ENCODE measurements at regions not wholly inside any gene's neighbourhood (a gene's known extent, or its start where the extent isn't known, plus 50 kb on each side); places are given as distances from the start of the nearest gene placed in this dataset.

DNA sequence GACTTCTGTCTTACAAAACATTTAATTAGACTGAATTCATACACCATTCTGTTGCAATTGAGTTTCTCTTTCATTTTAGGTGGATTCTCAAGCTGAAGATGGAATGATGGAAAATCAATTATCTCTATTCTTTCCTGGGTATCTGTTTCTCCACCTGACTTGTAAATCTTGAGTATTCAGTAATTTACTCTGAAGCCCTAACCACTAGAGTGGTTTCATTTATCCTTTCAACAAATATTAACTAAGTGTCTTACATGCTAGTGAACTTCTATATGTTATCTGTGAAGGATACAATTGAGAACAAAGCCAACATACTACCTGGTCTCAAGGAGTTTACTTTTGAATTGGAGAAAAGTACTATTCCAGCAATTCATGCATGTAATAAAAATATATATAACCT is 94.1 kb upstream of the ZNF804A start:
- no peak for FAIRE-seq

DNA sequence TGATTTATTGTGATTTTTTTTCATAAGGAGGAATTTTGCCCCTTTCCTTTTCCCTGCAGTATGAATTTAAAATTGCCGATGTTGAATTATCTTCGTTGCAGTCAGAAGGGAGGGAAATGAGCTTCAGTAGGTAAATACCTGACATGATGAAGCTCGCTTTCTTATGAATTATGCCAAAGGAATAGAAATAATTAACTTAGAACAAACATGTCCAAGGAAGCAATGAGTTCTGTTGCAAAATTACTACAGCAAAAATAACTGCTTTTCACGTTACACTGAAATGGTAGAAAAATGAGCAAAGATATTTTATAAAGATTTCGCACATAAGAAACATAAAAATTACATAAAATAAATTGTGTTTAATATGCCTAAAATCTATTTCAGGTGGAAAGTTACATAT is 91.1 kb upstream of the ZNF804A start:
- FAIRE-seq = no peak

DNA sequence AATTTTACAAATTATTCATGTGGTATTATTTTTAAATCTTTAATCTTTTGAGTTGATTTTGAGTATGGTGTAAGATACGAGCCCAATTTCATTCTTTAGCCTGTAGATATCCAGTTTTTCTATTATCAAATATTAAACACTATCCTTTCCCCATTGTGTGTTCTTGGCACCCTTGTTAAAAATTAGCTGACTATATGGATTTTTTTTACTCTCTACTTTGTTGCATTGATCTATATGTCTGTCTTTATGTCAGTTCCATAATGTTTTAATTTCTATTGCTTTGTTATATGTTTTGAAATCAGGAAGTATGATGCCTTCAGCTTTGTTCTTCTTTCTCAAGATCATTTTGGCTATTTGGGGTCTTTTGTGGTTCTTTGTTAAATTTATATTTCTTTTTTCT is 80.9 kb upstream of the ZNF804A start:
- no peak for FAIRE-seq

- FAIRE-seq = no peak
These were observed 77.9 kb upstream of the ZNF804A start for GRCh38 chr2:184520441-184520840.

GRCh38 chr2:184523732-184524131 is 74.6 kb upstream of the ZNF804A start:
- FAIRE-seq = no peak

- FAIRE-seq = no peak
These were observed 73.6 kb upstream of the ZNF804A start for GRCh38 chr2:184524551-184525382.

- no peak for FAIRE-seq
These were observed 71.3 kb upstream of the ZNF804A start for GRCh38 chr2:184527058-184527457.

GRCh38 chr2:184528119-184528518 is 70.2 kb upstream of the ZNF804A start:
- FAIRE-seq = no peak

DNA sequence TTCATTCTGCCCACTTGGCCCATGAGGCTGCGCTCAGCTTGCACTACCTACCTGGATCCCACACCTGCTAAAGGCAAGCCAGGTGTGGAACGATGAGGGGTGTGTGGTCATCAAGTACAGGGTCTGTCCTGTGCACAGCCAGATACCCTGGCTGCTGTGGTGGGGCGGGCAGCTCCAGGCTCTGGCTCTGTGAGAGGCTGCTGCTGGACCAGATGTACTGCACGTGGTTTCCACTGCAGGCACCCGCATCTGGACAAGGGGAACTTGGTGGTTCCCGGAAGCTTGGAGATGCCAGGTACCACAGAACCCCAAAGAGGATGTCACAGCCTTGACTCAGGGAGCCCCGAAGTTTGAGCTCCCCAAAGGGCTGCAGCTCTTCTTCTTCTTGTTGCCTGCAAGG is 68.1 kb upstream of the ZNF804A start:
- no peak for FAIRE-seq

GRCh38 chr2:184530959-184531358 is 67.4 kb upstream of the ZNF804A start:
- no peak for FAIRE-seq

GRCh38 chr2:184532551-184532950 is 65.8 kb upstream of the ZNF804A start:
- no peak for FAIRE-seq

DNA sequence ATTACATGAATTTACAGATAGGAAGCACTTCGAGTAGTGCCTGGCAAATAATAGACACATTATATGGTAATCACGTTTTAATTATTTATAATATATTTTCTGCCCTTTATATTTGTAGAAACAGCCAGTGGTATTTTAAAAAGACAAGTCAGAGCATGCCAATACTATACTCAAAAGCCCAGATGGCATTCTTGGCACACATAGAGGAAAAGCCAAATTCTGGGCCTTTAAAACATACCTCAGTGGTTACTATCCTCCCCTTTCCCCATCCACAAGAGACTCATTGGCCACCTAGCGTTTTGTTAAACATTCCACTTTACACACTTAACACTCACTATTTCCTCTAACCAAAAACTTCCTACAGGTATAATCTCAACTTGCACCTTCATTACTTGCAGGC is 63.3 kb upstream of the ZNF804A start:
- no peak for FAIRE-seq

DNA sequence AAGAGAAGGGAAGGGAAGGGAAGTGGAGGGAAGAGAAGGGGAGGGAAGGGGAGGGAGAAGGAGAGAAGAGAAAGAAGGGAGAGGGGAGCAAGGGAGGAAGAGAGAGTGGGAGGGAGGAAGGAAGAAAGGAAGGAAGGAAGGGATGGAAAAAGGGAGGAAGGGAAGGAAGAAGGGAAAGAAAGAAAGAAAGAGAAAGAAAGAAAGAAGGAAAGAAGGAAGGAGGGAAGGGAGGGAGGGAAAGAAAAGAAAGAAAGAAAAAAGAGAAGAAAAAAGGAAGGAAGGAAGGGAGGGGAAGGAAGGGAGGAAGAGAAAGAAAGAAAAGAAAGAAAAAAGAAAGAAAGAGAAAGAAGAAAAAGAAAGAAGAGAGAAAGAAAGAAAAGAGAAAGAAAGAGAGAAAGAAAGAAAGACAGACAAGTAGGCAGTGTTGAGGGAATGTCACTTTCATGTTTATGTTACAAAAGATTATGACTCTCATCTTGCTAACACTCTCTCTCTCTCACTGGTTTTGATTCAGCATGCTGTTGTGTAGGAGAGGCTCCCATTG is 58.0 kb upstream of the ZNF804A start:
- no peak for FAIRE-seq

DNA sequence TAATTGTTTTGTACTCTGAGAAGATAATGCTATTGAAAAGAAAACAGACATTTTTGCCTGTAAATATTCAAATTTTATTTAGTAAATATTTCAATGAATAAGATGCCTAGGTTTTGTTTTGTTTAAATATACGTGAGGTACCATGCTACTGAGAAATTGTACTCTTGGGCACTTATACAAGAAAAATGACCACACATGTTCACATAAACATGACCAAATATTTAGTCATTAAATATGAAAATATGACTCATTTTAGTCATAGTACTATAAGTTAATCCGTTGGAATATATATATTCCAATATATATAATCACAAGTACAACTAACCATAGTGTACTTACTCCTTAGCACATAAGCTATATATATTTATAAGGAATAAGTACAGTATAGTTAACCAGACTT is 56.7 kb upstream of the ZNF804A start:
- FAIRE-seq = no peak

- no peak for FAIRE-seq
These were observed 54.5 kb upstream of the ZNF804A start for GRCh38 chr2:184543832-184544231.

All from islet of Langerhans (tissue), 1 donor.